ENCODE measurements at regions not wholly inside any gene's neighbourhood (a gene's known extent, or its start where the extent isn't known, plus 50 kb on each side); places are given as distances from the start of the nearest gene placed in this dataset.

- Mint-ChIP-seq H3K4me3 (no peak overlapping the region), H3K27ac (no peak overlapping the region), H3K9me3 (no peaks in the 10 kb centered on the region), H3K36me3 (no peaks in the 10 kb centered on the region), H3K4me1 (peaks cover 40% of the 10 kb centered on the region), H3K27me3 (ENCODE audit: low read depth) (no peaks in the 10 kb centered on the region; the same call in 1 of the 2 replicates)
- ChIA-PET POLR2A (no interaction called here), CTCF (no interaction called here)
- DNase-seq (ENCODE audit: low spot score) (no peak), ATAC-seq (no peak)
- TF ChIP-seq ZBTB21 (CRISPR knock-in tag; IDR thresholded peaks at IDR 0.05; ENCODE audit: borderline replicate concordance) (no peak), GRHL2 (CRISPR knock-in tag; IDR thresholded peaks at IDR 0.05; ENCODE audit: insufficient replicate concordance, severe bottlenecking) (no peak), NR3C1 (CRISPR knock-in tag; conservative IDR thresholded peaks at IDR 0.05; ENCODE audit: low read depth) (no peak), FOXP1 (CRISPR knock-in tag; IDR thresholded peaks at IDR 0.05; ENCODE audit: borderline replicate concordance) (no peak), ARID4B (CRISPR knock-in tag; IDR thresholded peaks at IDR 0.05; ENCODE audit: borderline replicate concordance) (no peak), CREB1 (CRISPR knock-in tag; IDR thresholded peaks at IDR 0.05) (no peak), MYBL2 (CRISPR knock-in tag; IDR thresholded peaks at IDR 0.05) (no peak), AR (CRISPR knock-in tag; IDR thresholded peaks at IDR 0.05) (no peak), ELF4 (CRISPR knock-in tag; IDR thresholded peaks at IDR 0.05; ENCODE audit: low read depth) (no peak), ATF1 (CRISPR knock-in tag; IDR thresholded peaks at IDR 0.05) (no peak)
- TF ChIP-seq, protein P1, sequence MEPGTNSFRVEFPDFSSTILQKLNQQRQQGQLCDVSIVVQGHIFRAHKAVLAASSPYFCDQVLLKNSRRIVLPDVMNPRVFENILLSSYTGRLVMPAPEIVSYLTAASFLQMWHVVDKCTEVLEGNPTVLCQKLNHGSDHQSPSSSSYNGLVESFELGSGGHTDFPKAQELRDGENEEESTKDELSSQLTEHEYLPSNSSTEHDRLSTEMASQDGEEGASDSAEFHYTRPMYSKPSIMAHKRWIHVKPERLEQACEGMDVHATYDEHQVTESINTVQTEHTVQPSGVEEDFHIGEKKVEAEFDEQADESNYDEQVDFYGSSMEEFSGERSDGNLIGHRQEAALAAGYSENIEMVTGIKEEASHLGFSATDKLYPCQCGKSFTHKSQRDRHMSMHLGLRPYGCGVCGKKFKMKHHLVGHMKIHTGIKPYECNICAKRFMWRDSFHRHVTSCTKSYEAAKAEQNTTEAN (CRISPR knock-in tag; IDR thresholded peaks at IDR 0.05), result no peak
- TF ChIP-seq, protein P2, sequence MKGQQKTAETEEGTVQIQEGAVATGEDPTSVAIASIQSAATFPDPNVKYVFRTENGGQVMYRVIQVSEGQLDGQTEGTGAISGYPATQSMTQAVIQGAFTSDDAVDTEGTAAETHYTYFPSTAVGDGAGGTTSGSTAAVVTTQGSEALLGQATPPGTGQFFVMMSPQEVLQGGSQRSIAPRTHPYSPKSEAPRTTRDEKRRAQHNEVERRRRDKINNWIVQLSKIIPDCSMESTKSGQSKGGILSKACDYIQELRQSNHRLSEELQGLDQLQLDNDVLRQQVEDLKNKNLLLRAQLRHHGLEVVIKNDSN (CRISPR knock-in tag; IDR thresholded peaks at IDR 0.05), result no peak
- TF ChIP-seq, protein P3, sequence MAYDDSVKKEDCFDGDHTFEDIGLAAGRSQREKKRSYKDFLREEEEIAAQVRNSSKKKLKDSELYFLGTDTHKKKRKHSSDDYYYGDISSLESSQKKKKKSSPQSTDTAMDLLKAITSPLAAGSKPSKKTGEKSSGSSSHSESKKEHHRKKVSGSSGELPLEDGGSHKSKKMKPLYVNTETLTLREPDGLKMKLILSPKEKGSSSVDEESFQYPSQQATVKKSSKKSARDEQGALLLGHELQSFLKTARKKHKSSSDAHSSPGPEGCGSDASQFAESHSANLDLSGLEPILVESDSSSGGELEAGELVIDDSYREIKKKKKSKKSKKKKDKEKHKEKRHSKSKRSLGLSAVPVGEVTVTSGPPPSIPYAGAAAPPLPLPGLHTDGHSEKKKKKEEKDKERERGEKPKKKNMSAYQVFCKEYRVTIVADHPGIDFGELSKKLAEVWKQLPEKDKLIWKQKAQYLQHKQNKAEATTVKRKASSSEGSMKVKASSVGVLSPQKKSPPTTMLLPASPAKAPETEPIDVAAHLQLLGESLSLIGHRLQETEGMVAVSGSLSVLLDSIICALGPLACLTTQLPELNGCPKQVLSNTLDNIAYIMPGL (CRISPR knock-in tag; IDR thresholded peaks at IDR 0.05), result no peak
- TF ChIP-seq, protein P4, sequence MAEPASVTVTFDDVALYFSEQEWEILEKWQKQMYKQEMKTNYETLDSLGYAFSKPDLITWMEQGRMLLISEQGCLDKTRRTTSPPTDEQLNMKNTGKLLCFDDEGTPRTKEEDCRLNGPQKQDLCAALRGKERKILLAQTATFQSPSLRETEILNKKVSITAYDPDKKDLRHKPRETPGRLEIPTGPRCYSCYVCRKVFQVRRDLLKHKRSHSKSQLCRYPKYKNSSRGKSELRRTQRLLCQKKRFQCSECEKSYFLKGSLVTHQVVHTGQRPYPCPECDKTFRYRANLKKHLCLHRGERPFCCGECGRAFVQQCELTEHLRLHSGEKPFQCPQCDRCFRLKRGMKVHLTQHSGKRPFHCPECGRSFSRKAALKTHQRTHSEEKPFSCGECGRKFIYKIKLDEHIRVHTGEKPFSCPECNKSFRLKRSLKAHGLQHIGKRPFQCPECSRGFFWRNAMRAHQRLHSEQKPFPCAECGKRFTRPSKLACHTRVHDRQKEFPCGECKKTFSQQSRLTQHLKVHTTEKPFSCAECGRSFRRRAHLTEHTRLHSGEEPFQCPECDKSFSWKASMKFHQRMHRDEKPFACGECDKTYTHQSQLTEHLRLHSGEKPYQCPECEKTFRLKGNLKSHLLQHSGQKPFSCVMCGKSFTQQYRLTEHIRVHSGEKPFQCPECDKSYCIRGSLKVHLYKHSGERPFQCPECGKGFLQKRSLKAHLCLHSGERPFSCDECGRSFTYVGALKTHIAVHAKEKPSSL (CRISPR knock-in tag; conservative IDR thresholded peaks at IDR 0.05), result no peak
- TF ChIP-seq, protein P5, sequence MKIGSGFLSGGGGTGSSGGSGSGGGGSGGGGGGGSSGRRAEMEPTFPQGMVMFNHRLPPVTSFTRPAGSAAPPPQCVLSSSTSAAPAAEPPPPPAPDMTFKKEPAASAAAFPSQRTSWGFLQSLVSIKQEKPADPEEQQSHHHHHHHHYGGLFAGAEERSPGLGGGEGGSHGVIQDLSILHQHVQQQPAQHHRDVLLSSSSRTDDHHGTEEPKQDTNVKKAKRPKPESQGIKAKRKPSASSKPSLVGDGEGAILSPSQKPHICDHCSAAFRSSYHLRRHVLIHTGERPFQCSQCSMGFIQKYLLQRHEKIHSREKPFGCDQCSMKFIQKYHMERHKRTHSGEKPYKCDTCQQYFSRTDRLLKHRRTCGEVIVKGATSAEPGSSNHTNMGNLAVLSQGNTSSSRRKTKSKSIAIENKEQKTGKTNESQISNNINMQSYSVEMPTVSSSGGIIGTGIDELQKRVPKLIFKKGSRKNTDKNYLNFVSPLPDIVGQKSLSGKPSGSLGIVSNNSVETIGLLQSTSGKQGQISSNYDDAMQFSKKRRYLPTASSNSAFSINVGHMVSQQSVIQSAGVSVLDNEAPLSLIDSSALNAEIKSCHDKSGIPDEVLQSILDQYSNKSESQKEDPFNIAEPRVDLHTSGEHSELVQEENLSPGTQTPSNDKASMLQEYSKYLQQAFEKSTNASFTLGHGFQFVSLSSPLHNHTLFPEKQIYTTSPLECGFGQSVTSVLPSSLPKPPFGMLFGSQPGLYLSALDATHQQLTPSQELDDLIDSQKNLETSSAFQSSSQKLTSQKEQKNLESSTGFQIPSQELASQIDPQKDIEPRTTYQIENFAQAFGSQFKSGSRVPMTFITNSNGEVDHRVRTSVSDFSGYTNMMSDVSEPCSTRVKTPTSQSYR (CRISPR knock-in tag; IDR thresholded peaks at IDR 0.05), result no peak
- TF ChIP-seq, protein P6, sequence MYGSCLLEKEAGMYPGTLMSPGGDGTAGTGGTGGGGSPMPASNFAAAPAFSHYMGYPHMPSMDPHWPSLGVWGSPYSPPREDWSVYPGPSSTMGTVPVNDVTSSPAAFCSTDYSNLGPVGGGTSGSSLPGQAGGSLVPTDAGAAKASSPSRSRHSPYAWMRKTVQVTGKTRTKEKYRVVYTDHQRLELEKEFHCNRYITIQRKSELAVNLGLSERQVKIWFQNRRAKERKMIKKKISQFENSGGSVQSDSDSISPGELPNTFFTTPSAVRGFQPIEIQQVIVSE (CRISPR knock-in tag; IDR thresholded peaks at IDR 0.05; ENCODE audit: borderline replicate concordance), result no peak
Measured at GRCh38 chr6:15131234-15131633, 114.6 kb upstream of the JARID2 start.
